Lung (tissue), 11 donors: ENCODE measurements at regions not wholly inside any gene's neighbourhood (a gene's known extent, or its start where the extent isn't known, plus 50 kb on each side); places are given as distances from the start of the nearest gene placed in this dataset.
"Not testable (repeated sequence)": the region's sequence is repeated elsewhere in the genome, so short reads cannot be mapped to it uniquely, and the experiment has no call there.

Experiments
- ATAC-seq: fragments of 200-7000 bp; cut with Tn5 transposase; one replicate; pipeline ENCODE4 v1.9.1; 2020; ENCODE audit warnings: moderate number of reproducible peaks; ENCODE audit not compliant: insufficient read depth, low FRiP score
- DNase-seq, 3 donors: peaks; one replicate each; pipeline ENCODE4 v3.0.0-alpha.2; 2013 to 2017
- H3K27ac ChIP-seq, 2 donors: one replicate each; pipeline ENCODE4 v1.5.1; 2013; ENCODE audit warnings: mild to moderate bottlenecking in 2 of 2, moderate library complexity in 2 of 2, control low read depth in 1 of 2, inconsistent platforms in 1 of 2, low read depth in 1 of 2, low read length in 1 of 2
- H3K27me3 ChIP-seq, 3 donors: one replicate each; pipeline ENCODE4 v1.5.1; 2013; ENCODE audit warnings: low read length in 2 of 3; ENCODE audit not compliant: control insufficient read depth in 3 of 3, insufficient read depth in 3 of 3
- H3K36me3 ChIP-seq, 4 donors: one replicate each; pipeline ENCODE4 v1.5.1; 2013; ENCODE audit warnings: low read length in 4 of 4, mild to moderate bottlenecking in 1 of 4, moderate library complexity in 1 of 4; ENCODE audit not compliant: control insufficient read depth in 4 of 4, insufficient read depth in 4 of 4
- H3K4me1 ChIP-seq, 5 donors: one replicate each; pipeline ENCODE4 v1.5.1; 2013; ENCODE audit warnings: low read length in 5 of 5, mild to moderate bottlenecking in 2 of 5, moderate library complexity in 1 of 5; ENCODE audit not compliant: control insufficient read depth in 5 of 5, insufficient read depth in 5 of 5
- H3K4me3 ChIP-seq: one replicate; pipeline ENCODE4 v1.5.1; 2013; ENCODE audit warnings: mild to moderate bottlenecking, control low read depth, moderate library complexity
- H3K9ac ChIP-seq, 2 donors: one replicate each; pipeline ENCODE4 v1.5.1; 2013; ENCODE audit warnings: low read length in 2 of 2, control low read depth in 1 of 2; ENCODE audit not compliant: insufficient read depth in 1 of 2
- H3K9me3 ChIP-seq, 4 donors: one replicate each; pipeline ENCODE4 v1.5.1; 2013; ENCODE audit warnings: low read length in 3 of 4, mild to moderate bottlenecking in 1 of 4, moderate library complexity in 1 of 4; ENCODE audit not compliant: control insufficient read depth in 4 of 4, insufficient read depth in 3 of 4
- CTCF ChIP-seq: IDR thresholded peaks from 2 replicates; pipeline ENCODE4 v1.5.1; 2012; ENCODE audit warnings: mild to moderate bottlenecking; ENCODE audit errors: control extremely low read depth, extremely low read depth
- WGBS, 2 donors: extraction: QIAGEN DNeasy Blood & Tissue Kit; methylation state at CpG; one replicate each; pipeline ENCODE4 v1.1.7; 2013; 5-methylcytosine and 5-hydroxymethylcytosine counted together
- donor health status: control.
- donor health status: control.
- donor health status: Bipolar disorder and iron deficiency.
- donor health status: healthy.
- donor health status: DM: yes; HTN: yes; CAD: no.

GRCh38 chrX:128619490-128619889, 567.3 kb upstream of the ACTRT1 start:
- peaks cover 0 to 3% (median 0%) of the 10 kb centered on the region in 4 donors for H3K9me3 ChIP-seq
- no peak overlapping the region for H3K27ac ChIP-seq
- no peak for TF ChIP-seq CTCF
- no peaks in the 10 kb centered on the region for H3K27me3 ChIP-seq
- H3K9ac ChIP-seq, result no peak overlapping the region
- DNase-seq, result no peak
- no peak for ATAC-seq
- H3K4me3 ChIP-seq, result no peak overlapping the region
- no peaks in the 10 kb centered on the region for H3K36me3 ChIP-seq
- 58 to 88% methylated on average over 3 of the region's 3 CpGs for WGBS, 2 donors
- no peaks in the 10 kb centered on the region for H3K4me1 ChIP-seq

- H3K27me3 ChIP-seq, result no peaks in the 10 kb centered on the region
- H3K4me1 ChIP-seq, result no peaks in the 10 kb centered on the region
- no peak overlapping the region for H3K4me3 ChIP-seq
- no peak for TF ChIP-seq CTCF
- 73 to 77% methylated on average over 1 of the region's 1 CpG for WGBS, 2 donors
- no peaks in the 10 kb centered on the region for H3K36me3 ChIP-seq
- no peak overlapping the region for H3K27ac ChIP-seq
- H3K9me3 ChIP-seq, result no peaks in the 10 kb centered on the region
- no peak overlapping the region for H3K9ac ChIP-seq
- no peak for ATAC-seq
- no peak for DNase-seq
Measured at GRCh38 chrX:128616933-128617332, 564.7 kb upstream of the ACTRT1 start.

GRCh38 chrX:128606817-128607216, 554.6 kb upstream of the ACTRT1 start:
- not testable (repeated sequence) for H3K4me3 ChIP-seq, H3K27me3 ChIP-seq, DNase-seq, ATAC-seq, H3K36me3 ChIP-seq, H3K9ac ChIP-seq, H3K27ac ChIP-seq, H3K9me3 ChIP-seq, H3K4me1 ChIP-seq
- WGBS, 2 donors, result 79 to 93% methylated on average over 5 to 14 of the region's 16 CpGs

GRCh38 chrX:128606357-128606756, 554.2 kb upstream of the ACTRT1 start:
- H3K36me3 ChIP-seq, ATAC-seq, DNase-seq, H3K27ac ChIP-seq, H3K9me3 ChIP-seq, H3K4me1 ChIP-seq, H3K27me3 ChIP-seq, H3K4me3 ChIP-seq, H3K9ac ChIP-seq: not testable (repeated sequence)
- 63 to 100% methylated on average over 1 to 31 of the region's 31 CpGs for WGBS, 2 donors

GRCh38 chrX:128601706-128602105, 549.5 kb upstream of the ACTRT1 start:
- Histone ChIP-seq H3K4me1 (no peaks in the 10 kb centered on the region), H3K9me3 (peaks cover 0 to 10% (median 0%) of the 10 kb centered on the region in 4 donors), H3K4me3 (no peak overlapping the region), H3K27me3 (no peaks in the 10 kb centered on the region), H3K27ac (no peak overlapping the region), H3K36me3 (no peaks in the 10 kb centered on the region), H3K9ac (no peak overlapping the region)
- DNase-seq (no peak), ATAC-seq (no peak)
- WGBS, 2 donors, result 83 to 84% methylated on average over 2 of the region's 2 CpGs
- no peak for TF ChIP-seq CTCF
